Stimulated activated CD8-positive, alpha-beta memory T cell treated with anti-CD3 and anti-CD28 coated beads, Interleukin-4, amount 100 ng/mL, for 24 hours (primary cell): ENCODE measurements at regions not wholly inside any gene's neighbourhood (a gene's known extent, or its start where the extent isn't known, plus 50 kb on each side); places are given as distances from the start of the nearest gene placed in this dataset.
A peak's percentile ranks its signal among the peaks of the same experiment; 100 is the strongest.
"Not testable (repeated sequence)": the region's sequence is repeated elsewhere in the genome, so short reads cannot be mapped to it uniquely, and the experiment has no call there.

Source experiments
- DNase-seq: peaks from one replicate; pipeline ENCODE4 v3.0.0-alpha.2; 2020; ENCODE audit warnings: low read depth

DNA sequence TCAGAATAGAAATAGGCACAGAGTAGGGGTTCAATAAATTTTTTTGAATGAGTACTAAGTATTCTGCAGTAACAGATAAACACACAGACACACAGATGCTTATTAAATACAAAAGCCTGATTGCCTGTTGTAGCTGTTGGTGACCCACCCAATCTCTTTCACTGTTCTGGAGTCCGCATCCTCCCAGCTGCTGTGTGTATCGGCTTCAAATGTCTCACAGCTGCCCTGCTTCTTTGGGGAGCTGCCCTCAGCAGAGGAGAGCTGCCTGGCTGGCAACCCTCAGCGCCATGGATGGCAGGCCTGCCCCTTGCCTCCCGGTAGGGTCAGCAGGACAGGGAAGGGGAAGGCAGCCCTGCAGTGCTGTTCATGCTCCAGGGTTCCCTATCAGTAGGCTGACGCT is 50.5 kb upstream of the PRNP start:
- DNase-seq = no peak

DNA sequence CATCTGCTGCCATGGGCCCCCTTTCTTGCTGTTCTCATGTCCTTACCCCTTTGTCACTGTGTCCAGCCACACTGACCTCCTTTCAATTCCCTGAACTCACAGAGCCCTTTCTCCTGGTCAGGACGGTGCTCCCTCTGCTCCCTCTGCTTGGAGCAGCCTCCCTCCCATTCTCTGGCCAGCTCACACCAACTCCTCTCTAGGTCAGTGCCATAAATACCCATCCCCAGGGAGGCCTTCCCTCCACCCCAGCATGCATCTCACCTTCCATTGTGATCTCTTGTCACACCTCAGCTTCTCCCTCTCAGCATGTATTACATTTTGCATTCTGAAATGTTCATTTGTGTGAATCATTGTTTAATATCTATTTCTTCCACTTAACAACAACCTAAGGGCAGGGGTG is 50.9 kb upstream of the PRNP start:
- no peak for DNase-seq

- DNase-seq = no peak
Measured at GRCh38 chr20:4633780-4634179, 52.5 kb upstream of the PRNP start.

DNA sequence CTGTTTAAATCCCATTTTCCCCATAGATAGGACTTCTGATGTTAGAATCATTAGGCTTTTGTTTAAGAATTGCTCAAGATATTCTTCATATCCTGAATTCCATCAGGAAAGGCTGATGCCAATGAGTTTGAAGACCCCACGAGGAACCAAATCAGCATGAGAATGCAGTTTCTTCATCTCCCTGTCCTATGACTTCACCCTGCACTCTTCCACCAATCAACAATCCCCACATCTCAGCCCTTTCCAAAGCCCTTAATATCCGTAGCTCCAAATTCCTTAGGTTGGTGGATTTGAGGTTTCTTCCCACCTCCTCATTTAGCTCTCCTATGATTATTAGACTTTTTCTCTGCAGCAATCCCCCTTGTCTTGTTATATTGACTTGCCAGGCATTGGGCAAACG is 52.9 kb upstream of the PRNP start:
- no peak for DNase-seq

DNA sequence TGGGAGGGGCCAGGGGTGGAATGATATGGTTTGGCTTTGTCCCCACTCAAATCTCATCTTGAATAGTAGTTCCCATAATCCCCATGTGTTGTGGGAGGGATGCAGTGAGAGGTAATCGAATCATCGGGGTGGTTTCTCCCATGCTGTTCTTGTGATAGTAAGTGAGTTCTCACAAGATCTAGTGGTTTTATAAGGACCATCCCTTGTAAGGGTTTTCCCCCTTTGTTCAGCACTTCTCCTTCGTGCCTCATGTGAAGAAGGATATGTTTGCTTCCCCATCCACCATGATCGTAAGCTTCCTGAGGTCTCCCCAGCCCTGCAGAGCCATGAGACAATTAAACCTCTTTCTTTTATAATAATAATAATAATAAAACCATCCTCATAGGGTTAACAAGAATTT is 53.4 kb upstream of the PRNP start:
- no peak for DNase-seq

GRCh38 chr20:4626228-4626627 is 60.0 kb upstream of the PRNP start:
- no peak for DNase-seq

GRCh38 chr20:4625687-4626086 is 60.6 kb upstream of the PRNP start:
- DNase-seq = no peak

DNA sequence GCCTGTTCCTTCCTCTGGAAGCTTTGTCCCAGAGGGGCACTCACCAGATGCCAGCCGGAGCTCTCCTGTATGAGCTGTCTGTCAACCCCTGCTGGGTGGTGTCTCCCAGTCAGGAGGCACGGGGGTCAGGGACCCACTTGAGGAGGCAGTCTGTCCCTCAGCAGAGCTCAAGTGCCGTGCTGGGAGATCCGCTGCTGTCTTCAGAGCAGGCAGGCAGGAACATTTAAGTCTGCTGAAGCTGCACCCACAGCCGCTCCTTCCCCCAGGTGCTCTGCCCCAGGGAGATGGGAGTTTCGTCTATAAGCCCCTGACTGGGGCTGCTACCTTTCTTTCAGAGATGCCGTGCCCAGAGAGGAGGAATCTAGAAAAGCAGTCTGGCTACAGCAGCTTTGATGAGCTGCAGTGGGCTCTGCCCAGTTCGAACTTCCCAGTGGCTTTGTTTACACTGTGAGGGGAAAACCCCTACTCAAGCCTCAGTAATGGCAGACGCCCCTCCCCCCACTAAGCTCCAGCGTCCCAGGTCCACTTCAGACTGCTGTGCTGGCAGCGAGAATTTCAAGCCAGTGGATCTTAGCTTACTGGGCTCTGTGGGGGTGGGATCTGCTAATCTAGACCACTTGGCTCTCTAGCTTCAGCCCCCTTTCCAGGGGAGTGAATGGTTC is 61.5 kb upstream of the PRNP start:
- DNase-seq = not testable (repeated sequence)

DNA sequence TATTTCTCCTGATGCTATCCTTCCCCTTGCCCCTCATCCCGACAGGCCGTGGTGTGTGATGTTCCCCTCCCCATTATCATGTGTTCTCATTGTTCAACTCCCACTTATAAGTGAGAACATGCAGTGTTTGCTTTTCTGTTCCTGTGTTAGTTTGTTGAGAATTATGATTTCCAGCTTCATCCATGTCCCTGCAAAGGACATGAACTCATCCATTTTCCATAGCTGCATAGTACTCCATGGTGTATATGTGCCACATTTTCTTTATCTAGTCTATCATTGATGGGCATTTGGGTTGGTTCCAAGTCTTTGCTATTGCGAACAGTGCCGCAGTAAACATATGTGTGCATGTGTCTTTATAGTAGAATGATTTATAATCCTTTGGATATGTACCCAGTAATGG is 67.1 kb upstream of the PRNP start:
- not testable (repeated sequence) for DNase-seq

DNA sequence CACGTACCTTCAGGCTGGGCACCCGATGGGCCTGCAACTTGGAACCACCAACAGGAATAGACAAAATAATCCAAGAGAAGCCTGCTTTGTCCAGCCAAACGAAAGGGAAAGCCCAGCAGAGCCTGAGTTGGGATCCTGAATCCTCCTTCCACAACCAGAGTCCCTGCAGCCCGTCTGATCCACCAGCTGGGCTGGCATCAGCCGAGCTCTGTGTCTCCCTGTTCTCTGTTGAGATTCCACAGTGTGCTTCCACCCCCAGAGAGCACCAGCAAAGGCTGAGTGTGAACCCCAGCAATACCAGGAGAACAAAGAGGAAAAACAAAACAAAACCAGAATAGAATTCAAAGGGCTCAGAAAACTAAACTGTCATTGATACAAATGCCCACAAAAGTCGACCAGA is 68.8 kb upstream of the PRNP start:
- DNase-seq = no peak

GRCh38 chr20:4617019-4617418 is 69.2 kb upstream of the PRNP start:
- DNase-seq = no peak

DNA sequence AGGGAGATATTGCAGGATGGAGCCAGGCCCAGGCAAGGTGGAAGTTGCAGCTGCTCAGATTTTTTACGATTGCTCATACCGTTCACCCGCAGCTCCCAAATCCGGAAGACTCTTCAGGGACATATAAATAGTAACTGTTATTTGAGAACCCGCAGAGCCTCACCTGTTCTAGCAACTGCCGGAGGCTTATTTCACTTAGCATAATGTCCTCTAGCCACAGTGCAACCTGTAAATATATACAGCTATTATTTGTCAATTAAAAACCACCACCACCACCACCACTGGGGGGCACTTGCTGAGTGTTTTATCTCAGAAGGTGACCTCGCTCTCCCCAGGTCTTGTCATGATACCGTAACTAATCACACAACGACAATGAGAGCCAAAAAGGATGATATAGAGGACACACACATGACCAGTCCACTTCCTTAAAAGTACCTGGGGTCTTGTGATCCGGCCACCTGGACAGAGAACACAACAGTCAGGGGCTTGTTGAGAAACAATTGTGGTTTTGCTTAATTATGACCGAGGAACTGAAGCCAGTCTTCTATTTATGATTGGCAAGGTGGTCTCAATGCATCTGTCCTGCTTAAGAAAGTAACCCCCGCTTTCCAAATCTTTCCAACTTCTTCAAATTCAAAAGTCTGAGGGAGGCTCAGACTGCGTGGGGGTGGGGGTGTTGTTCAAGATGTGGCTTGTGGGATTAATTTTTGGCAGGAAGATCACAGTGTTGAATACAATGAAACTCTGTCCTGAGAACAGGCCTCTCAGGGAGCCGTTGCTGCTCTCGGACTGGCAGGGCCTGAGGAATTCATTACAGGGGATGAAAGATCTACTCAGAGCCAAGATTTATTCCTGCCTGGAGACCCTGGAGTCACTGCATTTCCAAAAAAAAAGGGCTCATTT is 72.3 kb upstream of the PRNP start:
- DNase-seq = peak; percentile 45

DNA sequence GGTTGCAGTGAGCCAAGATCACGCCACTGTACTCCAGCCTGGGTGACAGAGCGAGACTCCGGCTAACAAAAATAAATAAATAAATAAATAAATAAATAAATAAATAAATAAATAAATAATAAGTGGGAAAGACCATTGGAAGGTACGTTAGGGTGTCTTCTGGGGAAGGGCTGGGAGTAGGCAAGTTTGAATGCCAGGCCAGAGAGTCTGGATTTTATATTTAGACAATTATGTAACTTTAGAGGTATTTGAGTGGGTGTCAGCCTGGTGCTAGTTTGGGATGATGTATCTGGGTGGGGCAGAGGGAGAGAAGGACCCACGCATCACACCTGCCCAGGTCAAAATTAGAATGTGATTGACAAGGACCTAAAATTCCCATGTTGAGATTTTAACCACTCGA is 73.1 kb upstream of the PRNP start:
- no peak for DNase-seq

GRCh38 chr20:4610871-4611270 is 75.4 kb upstream of the PRNP start:
- DNase-seq = no peak

DNA sequence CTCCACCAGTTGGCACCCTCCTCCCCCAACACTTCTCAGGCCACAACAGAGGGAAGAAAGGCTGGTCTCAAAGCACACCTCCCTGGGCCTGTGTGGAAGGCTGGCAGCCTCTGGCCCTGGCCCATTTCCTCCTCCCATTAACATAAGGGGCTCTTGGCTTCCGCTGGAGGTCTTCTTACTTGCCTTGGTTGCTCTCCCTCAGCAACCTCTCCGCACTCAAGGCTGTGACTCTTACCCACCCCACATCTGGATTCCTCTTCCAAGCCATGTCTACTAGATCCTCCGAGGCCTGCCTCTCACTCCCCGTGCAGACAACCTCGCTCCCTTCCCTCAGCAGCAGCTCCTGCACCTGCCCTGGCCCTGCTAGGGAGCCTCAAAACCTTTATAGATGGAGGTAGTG is 76.7 kb upstream of the PRNP start:
- no peak for DNase-seq

DNA sequence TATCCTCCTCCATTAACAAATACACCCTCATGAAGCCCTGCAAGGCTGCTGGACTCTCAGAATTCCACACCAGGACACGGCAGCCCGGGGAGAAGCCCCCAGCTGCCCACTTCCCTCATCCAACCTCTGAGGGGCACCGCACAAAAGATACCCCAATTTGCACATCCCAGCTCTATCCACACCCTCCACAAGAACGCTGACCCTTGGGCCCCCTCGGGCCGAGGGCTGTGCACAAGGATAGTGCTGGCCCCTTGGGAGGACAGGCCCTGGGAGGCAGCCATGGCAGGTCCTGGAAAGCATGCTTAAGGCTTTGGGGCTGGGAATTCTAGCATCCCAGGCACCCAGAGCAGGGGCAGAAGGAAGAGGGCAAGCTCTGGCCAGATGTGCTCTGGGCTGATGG is 77.4 kb upstream of the PRNP start:
- no peak for DNase-seq

GRCh38 chr20:4607287-4607713 is 79.0 kb upstream of the PRNP start:
- peak; percentile 22 for DNase-seq

DNA sequence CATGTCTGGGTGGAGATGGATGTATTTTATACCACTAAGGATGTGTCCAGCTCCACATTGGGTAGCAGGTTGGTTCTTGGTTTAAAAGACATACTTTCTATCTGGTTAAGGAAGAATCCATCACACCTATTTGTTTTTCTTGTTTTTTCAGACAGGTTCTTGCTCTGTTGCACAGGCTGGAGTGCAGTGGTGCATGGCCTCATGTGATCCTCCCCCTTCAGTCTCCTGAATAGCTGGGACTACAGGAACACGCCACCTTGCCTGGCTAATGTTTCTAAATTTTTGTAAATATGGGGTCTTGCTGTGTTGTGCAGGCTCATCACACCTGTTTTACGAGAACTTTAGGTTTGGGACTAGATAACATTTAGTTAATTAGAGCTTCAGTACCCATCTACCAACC is 80.2 kb upstream of the PRNP start:
- no peak for DNase-seq

- no peak for DNase-seq
Measured at GRCh38 chr20:4605166-4605565, 81.1 kb upstream of the PRNP start.

DNA sequence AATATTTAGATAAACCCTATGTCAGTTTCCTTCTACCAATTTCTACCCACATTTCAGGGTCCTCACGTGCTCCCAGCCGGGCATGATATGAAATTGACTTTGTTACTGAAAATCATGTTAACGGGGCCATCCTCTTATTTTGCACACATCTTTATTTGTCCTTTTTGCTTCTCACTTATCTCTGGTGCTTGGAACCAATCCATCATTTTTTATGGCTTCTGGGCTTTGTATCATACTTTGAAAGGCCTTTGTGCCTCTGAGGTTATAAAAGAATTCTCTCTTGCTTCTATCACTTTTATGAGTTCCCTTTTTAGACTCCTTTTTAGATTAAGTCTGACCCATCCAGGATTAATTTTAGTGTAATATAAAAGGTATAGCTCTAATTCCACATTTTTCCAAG is 81.7 kb upstream of the PRNP start:
- no peak for DNase-seq

DNA sequence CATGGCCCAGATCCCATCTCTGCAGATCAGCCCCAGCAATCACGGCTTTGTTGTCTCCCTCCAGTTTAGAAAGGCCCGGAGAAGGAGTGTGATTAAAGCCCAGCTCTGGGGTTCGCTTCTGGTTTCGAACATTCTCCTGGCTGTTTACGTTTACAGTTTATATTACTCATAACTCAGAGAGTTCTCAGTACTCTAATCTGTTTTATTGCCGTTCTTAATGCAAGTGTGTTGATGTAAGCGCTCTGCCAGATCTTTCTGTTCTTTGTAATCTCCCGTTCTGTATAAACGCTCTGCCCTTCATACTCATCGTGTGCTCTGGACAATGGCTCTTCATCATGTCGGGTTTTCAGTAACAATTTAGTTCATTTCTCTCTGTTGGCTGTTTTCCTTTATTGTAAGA is 82.5 kb upstream of the PRNP start:
- no peak for DNase-seq

DNA sequence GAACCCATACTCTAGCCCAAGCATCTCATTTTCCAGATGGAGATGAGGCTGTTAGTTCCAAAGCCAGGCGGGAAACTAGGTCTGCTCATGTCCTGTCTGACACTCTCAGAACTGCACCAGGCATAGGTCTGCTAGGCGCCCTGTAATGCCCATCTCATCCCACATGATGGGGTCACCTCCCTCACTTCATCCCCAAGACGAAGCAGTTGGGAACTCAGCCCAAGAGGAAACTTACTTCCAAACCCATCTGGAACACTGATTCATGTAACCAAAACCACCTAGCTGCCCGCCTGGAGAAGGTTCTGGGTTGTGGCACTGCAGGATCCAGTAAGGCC is 84.0 kb upstream of the PRNP start:
- DNase-seq = no peak

- no peak for DNase-seq
Measured at GRCh38 chr20:4601630-4602296, 84.5 kb upstream of the PRNP start.
